ENCODE measurements at regions not wholly inside any gene's neighbourhood (a gene's known extent, or its start where the extent isn't known, plus 50 kb on each side); places are given as distances from the start of the nearest gene placed in this dataset.

- 95% methylated on average over 1 of the region's 1 CpG for WGBS
- Histone ChIP-seq H3K4me3 (no peak overlapping the region), H3K27me3 (no peaks in the 10 kb centered on the region), H3K36me3 (no peaks in the 10 kb centered on the region), H3K9me3 (no peaks in the 10 kb centered on the region), H3K27ac (no peak overlapping the region), H3K4me1 (no peaks in the 10 kb centered on the region)
- no peak for DNase-seq (ENCODE audit: low spot score in 2 of 2)
- TF ChIP-seq POLR2AphosphoS5 (IDR thresholded peaks at IDR 0.05): no peak
- no peak for TF ChIP-seq CTCF (IDR thresholded peaks at IDR 0.05)
- TF ChIP-seq EP300 (IDR thresholded peaks at IDR 0.05): no peak
- TF ChIP-seq POLR2A (IDR thresholded peaks at IDR 0.05): no peak
Measured at GRCh38 chr10:106086391-106086790, 1078.1 kb downstream of the SORCS1 start.

- no peak overlapping the region for H3K4me3 ChIP-seq
- WGBS: 85% methylated on average over 2 of the region's 2 CpGs
- no peaks in the 10 kb centered on the region for H3K9me3 ChIP-seq
- no peaks in the 10 kb centered on the region for H3K36me3 ChIP-seq
- TF ChIP-seq EP300 (IDR thresholded peaks at IDR 0.05) (no peak), POLR2AphosphoS5 (IDR thresholded peaks at IDR 0.05) (no peak), POLR2A (IDR thresholded peaks at IDR 0.05) (no peak), CTCF (IDR thresholded peaks at IDR 0.05) (no peak)
- no peak for DNase-seq (ENCODE audit: low spot score in 2 of 2)
- no peaks in the 10 kb centered on the region for H3K27me3 ChIP-seq
- no peaks in the 10 kb centered on the region for H3K4me1 ChIP-seq
- no peak overlapping the region for H3K27ac ChIP-seq
Measured at GRCh38 chr10:106083572-106083971, 1080.9 kb downstream of the SORCS1 start.

- Histone ChIP-seq H3K4me3 (no peak overlapping the region), H3K27me3 (no peaks in the 10 kb centered on the region), H3K4me1 (no peaks in the 10 kb centered on the region), H3K27ac (no peak overlapping the region), H3K36me3 (no peaks in the 10 kb centered on the region), H3K9me3 (no peaks in the 10 kb centered on the region)
- TF ChIP-seq EP300 (IDR thresholded peaks at IDR 0.05) (no peak), POLR2A (IDR thresholded peaks at IDR 0.05) (no peak), CTCF (IDR thresholded peaks at IDR 0.05) (no peak), POLR2AphosphoS5 (IDR thresholded peaks at IDR 0.05) (no peak)
- WGBS: 80% methylated on average over 3 of the region's 3 CpGs
- no peak for DNase-seq (ENCODE audit: low spot score in 2 of 2)
Measured at GRCh38 chr10:106082865-106083264, 1081.6 kb downstream of the SORCS1 start.

- no peaks in the 10 kb centered on the region for H3K4me1 ChIP-seq
Measured at GRCh38 chr10:106078895-106079576, 1085.5 kb downstream of the SORCS1 start.

GRCh38 chr10:106076496-106076895 lies 1088.0 kb downstream of the SORCS1 start:
- Histone ChIP-seq H3K27me3 (no peaks in the 10 kb centered on the region), H3K36me3 (no peaks in the 10 kb centered on the region), H3K4me1 (no peaks in the 10 kb centered on the region), H3K27ac (no peak overlapping the region), H3K9me3 (peaks cover under 1% of the 10 kb centered on the region), H3K4me3 (no peak overlapping the region)
- DNase-seq (ENCODE audit: low spot score in 2 of 2): no peak
- TF ChIP-seq CTCF (IDR thresholded peaks at IDR 0.05): no peak
- TF ChIP-seq EP300 (IDR thresholded peaks at IDR 0.05): no peak
- TF ChIP-seq POLR2A (IDR thresholded peaks at IDR 0.05): no peak
- TF ChIP-seq POLR2AphosphoS5 (IDR thresholded peaks at IDR 0.05): no peak

More at GRCh38 chr10:106078895-106079576, 1085.5 kb downstream of the SORCS1 start:
- TF ChIP-seq CTCF (IDR thresholded peaks at IDR 0.05) (no peak), EP300 (IDR thresholded peaks at IDR 0.05) (no peak), POLR2AphosphoS5 (IDR thresholded peaks at IDR 0.05) (no peak), POLR2A (IDR thresholded peaks at IDR 0.05) (no peak)
- Histone ChIP-seq H3K4me3 (no peak overlapping the region), H3K9me3 (no peaks in the 10 kb centered on the region), H3K27me3 (no peaks in the 10 kb centered on the region), H3K36me3 (no peaks in the 10 kb centered on the region), H3K27ac (no peak overlapping the region)
- 36% methylated on average over 9 of the region's 9 CpGs for WGBS
- no peak for DNase-seq (ENCODE audit: low spot score in 2 of 2)

All from suprapubic skin (tissue), 4 donors.